Parathyroid adenoma (tissue), 2 donors: ENCODE measurements at regions not wholly inside any gene's neighbourhood (a gene's known extent, or its start where the extent isn't known, plus 50 kb on each side); places are given as distances from the start of the nearest gene placed in this dataset.

Experiments
- H2AFZ ChIP-seq: fragments of 300-600 bp; sonication (generic); one replicate; pipeline ENCODE4 v1.7.0; 2017; ENCODE audit warnings: antibody characterized with exemption, mild to moderate bottlenecking
- H3K27ac ChIP-seq: fragments of 300-600 bp; sonication (generic); one replicate; pipeline ENCODE4 v1.7.0; 2017
- H3K27me3 ChIP-seq: fragments of 300-600 bp; sonication (generic); one replicate; pipeline ENCODE4 v1.7.0; 2017; ENCODE audit warnings: low read length; ENCODE audit not compliant: control insufficient read depth, insufficient read depth
- H3K36me3 ChIP-seq: fragments of 300-600 bp; sonication (generic); one replicate; pipeline ENCODE4 v1.7.0; 2017; ENCODE audit warnings: low read length; ENCODE audit not compliant: control insufficient read depth, insufficient read depth
- H3K4me1 ChIP-seq: fragments of 300-600 bp; sonication (generic); one replicate; pipeline ENCODE4 v1.7.0; 2017; ENCODE audit warnings: control low read depth
- H3K4me2 ChIP-seq: fragments of 300-600 bp; sonication (generic); one replicate; pipeline ENCODE4 v1.7.0; 2017; ENCODE audit warnings: low read length
- H3K4me3 ChIP-seq: fragments of 300-600 bp; sonication (generic); one replicate; pipeline ENCODE4 v1.7.0; 2017; ENCODE audit warnings: low read depth, low read length
- H3K79me2 ChIP-seq: fragments of 300-600 bp; sonication (generic); one replicate; pipeline ENCODE4 v1.7.0; 2017; ENCODE audit warnings: control low read depth
- H3K9ac ChIP-seq: fragments of 300-600 bp; sonication (generic); one replicate; pipeline ENCODE4 v1.7.0; 2017; ENCODE audit warnings: mild to moderate bottlenecking
- H3K9me3 ChIP-seq: fragments of 300-600 bp; sonication (generic); one replicate; pipeline ENCODE4 v1.7.0; 2017; ENCODE audit warnings: low read length; ENCODE audit not compliant: control insufficient read depth
- TF ChIP-seq, protein P1 (sequence below): fragments of 300-600 bp; sonication (generic); IDR thresholded peaks from one replicate; pipeline ENCODE4 v1.7.0; 2017; ENCODE audit warnings: antibody characterized with exemption, mild to moderate bottlenecking
- donor health status: primary hyperparathyroidism.

DNA sequence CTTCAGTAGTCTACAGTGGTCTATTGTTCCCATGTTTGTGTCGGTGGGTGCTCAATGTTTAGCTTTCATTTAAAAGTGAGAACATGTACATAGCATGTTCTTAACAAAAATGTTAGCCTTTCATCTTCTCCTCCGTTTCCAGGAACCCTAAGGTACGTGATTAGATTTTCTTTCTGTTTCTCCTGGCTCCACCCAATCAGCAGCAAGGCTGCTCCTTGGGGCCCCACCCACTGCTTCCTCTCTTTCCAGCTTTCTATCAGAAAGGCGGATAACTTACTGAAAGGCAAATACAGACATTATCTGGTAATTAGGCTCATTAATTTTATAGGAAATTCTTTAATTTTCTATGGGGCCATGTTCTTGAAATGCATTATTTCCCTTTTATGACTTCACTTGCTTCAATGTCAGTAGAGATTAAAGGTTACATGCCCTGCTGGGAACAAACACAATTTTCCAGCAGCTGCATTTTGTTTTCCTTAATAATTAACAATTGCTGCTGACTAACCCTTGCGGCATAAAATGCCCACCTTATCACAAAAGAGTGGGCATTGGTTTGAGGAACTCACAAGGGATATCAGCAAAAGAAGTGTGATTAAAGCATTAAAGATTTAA is 324.9 kb upstream of the SNX7 start:
- Histone ChIP-seq H3K27ac (no peak overlapping the region), H3K36me3 (no peaks in the 10 kb centered on the region), H3K4me1 (no peaks in the 10 kb centered on the region), H2AFZ (no peak overlapping the region), H3K4me3 (no peak overlapping the region), H3K4me2 (no peak overlapping the region), H3K79me2 (no peaks in the 10 kb centered on the region), H3K9ac (no peak overlapping the region), H3K27me3 (no peaks in the 10 kb centered on the region), H3K9me3 (no peaks in the 10 kb centered on the region)
- TF ChIP-seq, protein P1, sequence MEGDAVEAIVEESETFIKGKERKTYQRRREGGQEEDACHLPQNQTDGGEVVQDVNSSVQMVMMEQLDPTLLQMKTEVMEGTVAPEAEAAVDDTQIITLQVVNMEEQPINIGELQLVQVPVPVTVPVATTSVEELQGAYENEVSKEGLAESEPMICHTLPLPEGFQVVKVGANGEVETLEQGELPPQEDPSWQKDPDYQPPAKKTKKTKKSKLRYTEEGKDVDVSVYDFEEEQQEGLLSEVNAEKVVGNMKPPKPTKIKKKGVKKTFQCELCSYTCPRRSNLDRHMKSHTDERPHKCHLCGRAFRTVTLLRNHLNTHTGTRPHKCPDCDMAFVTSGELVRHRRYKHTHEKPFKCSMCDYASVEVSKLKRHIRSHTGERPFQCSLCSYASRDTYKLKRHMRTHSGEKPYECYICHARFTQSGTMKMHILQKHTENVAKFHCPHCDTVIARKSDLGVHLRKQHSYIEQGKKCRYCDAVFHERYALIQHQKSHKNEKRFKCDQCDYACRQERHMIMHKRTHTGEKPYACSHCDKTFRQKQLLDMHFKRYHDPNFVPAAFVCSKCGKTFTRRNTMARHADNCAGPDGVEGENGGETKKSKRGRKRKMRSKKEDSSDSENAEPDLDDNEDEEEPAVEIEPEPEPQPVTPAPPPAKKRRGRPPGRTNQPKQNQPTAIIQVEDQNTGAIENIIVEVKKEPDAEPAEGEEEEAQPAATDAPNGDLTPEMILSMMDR = no peak

DNA sequence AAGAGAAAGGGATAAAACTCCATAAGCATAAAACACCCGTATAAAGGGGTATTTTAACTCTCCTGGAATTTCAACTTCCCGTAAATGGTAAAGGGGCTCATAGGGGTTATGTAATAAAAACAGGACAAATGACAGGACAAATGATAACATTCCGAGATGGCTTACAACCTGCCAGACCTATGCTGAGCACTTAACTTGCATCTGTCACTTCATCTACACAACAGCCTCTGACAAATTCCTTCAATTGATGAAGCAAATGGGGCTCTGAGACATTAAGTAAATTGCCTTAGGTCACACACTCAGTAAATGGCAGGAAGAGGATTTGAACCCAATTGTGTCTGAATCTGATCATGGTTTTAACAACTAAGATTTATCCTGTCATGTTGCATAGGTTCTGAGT is 327.6 kb upstream of the SNX7 start:
- no peaks in the 10 kb centered on the region for H3K36me3 ChIP-seq
- H3K9me3 ChIP-seq = no peaks in the 10 kb centered on the region
- H3K4me2 ChIP-seq = no peak overlapping the region
- H3K79me2 ChIP-seq = no peaks in the 10 kb centered on the region
- H2AFZ ChIP-seq = no peak overlapping the region
- H3K27me3 ChIP-seq = no peaks in the 10 kb centered on the region
- no peaks in the 10 kb centered on the region for H3K4me1 ChIP-seq
- H3K27ac ChIP-seq = no peak overlapping the region
- TF ChIP-seq, protein P1 = no peak
- H3K4me3 ChIP-seq = no peak overlapping the region
- no peak overlapping the region for H3K9ac ChIP-seq

DNA sequence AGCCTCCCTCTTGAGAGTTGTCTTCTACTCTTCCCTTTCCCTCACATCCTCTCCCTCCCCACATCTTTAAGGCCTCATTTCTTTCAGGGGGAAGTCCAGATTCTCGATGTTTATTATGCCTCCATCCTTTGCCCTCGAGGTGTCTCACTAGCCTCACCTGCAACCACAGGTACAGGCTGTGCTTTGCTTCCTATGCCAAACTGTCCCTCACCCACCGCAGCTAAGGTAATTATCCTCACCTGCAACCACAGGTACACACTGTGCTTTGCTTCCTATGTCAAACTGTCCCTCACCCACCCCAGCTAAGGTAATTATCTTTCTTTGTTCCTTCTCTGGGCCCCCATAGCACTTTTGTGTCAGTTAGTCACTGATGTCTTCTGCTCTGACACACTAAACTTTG is 328.1 kb upstream of the SNX7 start:
- H2AFZ ChIP-seq = no peak overlapping the region
- H3K4me3 ChIP-seq = no peak overlapping the region
- no peaks in the 10 kb centered on the region for H3K36me3 ChIP-seq
- no peak overlapping the region for H3K9ac ChIP-seq
- no peaks in the 10 kb centered on the region for H3K4me1 ChIP-seq
- TF ChIP-seq, protein P1 = no peak
- H3K79me2 ChIP-seq = no peaks in the 10 kb centered on the region
- H3K27ac ChIP-seq = no peak overlapping the region
- H3K4me2 ChIP-seq = no peak overlapping the region
- H3K27me3 ChIP-seq = no peaks in the 10 kb centered on the region
- H3K9me3 ChIP-seq = no peaks in the 10 kb centered on the region

DNA sequence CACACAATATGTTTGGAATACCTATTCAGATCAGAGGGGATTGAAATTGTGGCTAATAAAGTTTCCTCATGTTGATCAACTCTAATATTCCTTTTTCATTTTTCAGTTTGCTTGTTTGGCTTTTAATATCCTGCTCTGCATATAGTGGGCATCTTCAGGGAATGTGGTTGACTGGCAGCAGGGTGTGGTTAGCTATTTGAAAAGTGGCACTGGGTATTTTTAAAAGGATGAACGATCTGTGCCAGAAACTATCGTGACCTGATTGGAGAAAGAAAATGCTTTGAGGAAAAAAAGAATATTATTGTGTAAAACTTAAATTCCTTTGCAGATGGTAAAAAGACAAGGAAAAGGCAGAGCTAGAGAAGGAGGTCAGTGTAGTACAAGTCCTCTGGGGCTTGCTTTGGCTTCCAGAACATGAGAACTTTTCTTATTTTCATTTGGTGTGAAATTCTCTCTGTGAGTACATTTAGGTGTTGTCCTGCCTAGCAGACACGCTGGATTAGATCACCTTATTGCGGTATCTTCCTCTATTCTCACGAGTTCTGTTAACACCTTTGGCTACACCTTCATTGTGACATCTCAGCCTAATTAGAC is 329.7 kb upstream of the SNX7 start:
- Histone ChIP-seq H3K4me3 (no peak overlapping the region), H3K4me1 (no peaks in the 10 kb centered on the region), H3K4me2 (no peak overlapping the region), H3K27me3 (no peaks in the 10 kb centered on the region), H3K79me2 (no peaks in the 10 kb centered on the region), H3K27ac (no peak overlapping the region), H3K9me3 (no peaks in the 10 kb centered on the region), H3K9ac (no peak overlapping the region), H2AFZ (no peak overlapping the region), H3K36me3 (no peaks in the 10 kb centered on the region)
- TF ChIP-seq, protein P1 = no peak

DNA sequence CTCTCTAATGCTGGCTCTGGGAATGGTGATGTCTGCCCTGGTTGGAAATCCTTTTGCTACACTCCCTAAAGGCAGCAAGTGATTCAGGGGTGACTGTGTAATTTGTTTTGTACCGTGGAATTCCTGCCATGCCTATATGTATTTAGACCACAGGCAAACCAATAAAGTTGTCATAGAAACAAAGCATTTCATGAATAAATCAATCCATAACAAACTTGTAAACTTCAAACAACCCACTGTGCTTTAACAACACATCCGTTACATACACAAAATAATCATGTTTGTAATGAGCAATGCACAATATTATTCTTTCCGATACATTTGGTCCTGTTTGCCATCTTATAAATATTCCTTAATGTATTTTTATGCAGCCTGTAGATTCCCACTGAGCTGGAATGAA is 330.3 kb upstream of the SNX7 start:
- Histone ChIP-seq H3K9ac (no peak overlapping the region), H2AFZ (no peak overlapping the region), H3K79me2 (no peaks in the 10 kb centered on the region), H3K27ac (no peak overlapping the region), H3K9me3 (no peaks in the 10 kb centered on the region), H3K4me3 (no peak overlapping the region), H3K4me1 (no peaks in the 10 kb centered on the region), H3K36me3 (no peaks in the 10 kb centered on the region), H3K4me2 (no peak overlapping the region), H3K27me3 (no peaks in the 10 kb centered on the region)
- TF ChIP-seq, protein P1 = no peak
